ENCODE measurements at regions not wholly inside any gene's neighbourhood (a gene's known extent, or its start where the extent isn't known, plus 50 kb on each side); places are given as distances from the start of the nearest gene placed in this dataset.

GRCh38 chr19:32020538-32020937 is 324.9 kb upstream of the ZNF507 start:
- no peaks in the 10 kb centered on the region for H3F3A ChIP-seq (ENCODE audit: insufficient read depth, low read length)
- H2AFZ ChIP-seq (ENCODE audit: low read length): no peak overlapping the region
- no peaks in the 10 kb centered on the region for H3K36me3 ChIP-seq (replicated peaks; ENCODE audit: insufficient read depth, low read length)
- H3K4me3 ChIP-seq (ENCODE audit: low read length): no peak overlapping the region
- no peaks in the 10 kb centered on the region for H3K79me2 ChIP-seq (ENCODE audit: low read length)
- no peak overlapping the region for H3K4me2 ChIP-seq (ENCODE audit: low read depth, low read length)
- no peak overlapping the region for H3K9ac ChIP-seq (ENCODE audit: low read length)
- H3K27ac ChIP-seq (ENCODE audit: low read length): no peak overlapping the region
- DNase-seq: no peak
- H3K4me1 ChIP-seq (ENCODE audit: low read length): no peaks in the 10 kb centered on the region
- TF ChIP-seq, protein P1, sequence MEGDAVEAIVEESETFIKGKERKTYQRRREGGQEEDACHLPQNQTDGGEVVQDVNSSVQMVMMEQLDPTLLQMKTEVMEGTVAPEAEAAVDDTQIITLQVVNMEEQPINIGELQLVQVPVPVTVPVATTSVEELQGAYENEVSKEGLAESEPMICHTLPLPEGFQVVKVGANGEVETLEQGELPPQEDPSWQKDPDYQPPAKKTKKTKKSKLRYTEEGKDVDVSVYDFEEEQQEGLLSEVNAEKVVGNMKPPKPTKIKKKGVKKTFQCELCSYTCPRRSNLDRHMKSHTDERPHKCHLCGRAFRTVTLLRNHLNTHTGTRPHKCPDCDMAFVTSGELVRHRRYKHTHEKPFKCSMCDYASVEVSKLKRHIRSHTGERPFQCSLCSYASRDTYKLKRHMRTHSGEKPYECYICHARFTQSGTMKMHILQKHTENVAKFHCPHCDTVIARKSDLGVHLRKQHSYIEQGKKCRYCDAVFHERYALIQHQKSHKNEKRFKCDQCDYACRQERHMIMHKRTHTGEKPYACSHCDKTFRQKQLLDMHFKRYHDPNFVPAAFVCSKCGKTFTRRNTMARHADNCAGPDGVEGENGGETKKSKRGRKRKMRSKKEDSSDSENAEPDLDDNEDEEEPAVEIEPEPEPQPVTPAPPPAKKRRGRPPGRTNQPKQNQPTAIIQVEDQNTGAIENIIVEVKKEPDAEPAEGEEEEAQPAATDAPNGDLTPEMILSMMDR (IDR thresholded peaks at IDR 0.05; ENCODE audit: low read length): no peak
- TF ChIP-seq EZH2 (optimal IDR thresholded peaks at IDR 0.05; ENCODE audit: low read depth, low read length) (no peak), EZH2phosphoT487 (IDR thresholded peaks at IDR 0.05; ENCODE audit: low read length) (no peak)
- no peaks in the 10 kb centered on the region for H4K20me1 ChIP-seq (ENCODE audit: insufficient read depth, low read length)
- no peaks in the 10 kb centered on the region for H3K9me3 ChIP-seq (replicated peaks; ENCODE audit: insufficient read depth, low read length)
- peaks cover 31% of the 10 kb centered on the region for H3K27me3 ChIP-seq (replicated peaks; ENCODE audit: insufficient read depth, low read length)
- H3K9me2 ChIP-seq (replicated peaks; ENCODE audit: insufficient read depth, low read length): no peaks in the 10 kb centered on the region

- Histone ChIP-seq H3K9me3 (replicated peaks; ENCODE audit: insufficient read depth, low read length) (no peaks in the 10 kb centered on the region), H3K9me2 (replicated peaks; ENCODE audit: insufficient read depth, low read length) (no peaks in the 10 kb centered on the region), H3K27ac (ENCODE audit: low read length) (no peak overlapping the region), H3K4me2 (ENCODE audit: low read depth, low read length) (no peak overlapping the region), H3K27me3 (replicated peaks; ENCODE audit: insufficient read depth, low read length) (peaks cover 41% of the 10 kb centered on the region), H3K79me2 (ENCODE audit: low read length) (no peaks in the 10 kb centered on the region), H4K20me1 (ENCODE audit: insufficient read depth, low read length) (no peaks in the 10 kb centered on the region), H3F3A (ENCODE audit: insufficient read depth, low read length) (no peaks in the 10 kb centered on the region), H3K9ac (ENCODE audit: low read length) (no peak overlapping the region), H2AFZ (ENCODE audit: low read length) (no peak overlapping the region), H3K4me1 (ENCODE audit: low read length) (no peaks in the 10 kb centered on the region), H3K4me3 (ENCODE audit: low read length) (no peak overlapping the region), H3K36me3 (replicated peaks; ENCODE audit: insufficient read depth, low read length) (no peaks in the 10 kb centered on the region)
- no peak for DNase-seq
- TF ChIP-seq, protein P1 (IDR thresholded peaks at IDR 0.05; ENCODE audit: low read length): no peak
- TF ChIP-seq EZH2phosphoT487 (IDR thresholded peaks at IDR 0.05; ENCODE audit: low read length) (no peak), EZH2 (optimal IDR thresholded peaks at IDR 0.05; ENCODE audit: low read depth, low read length) (no peak)
These were observed 323.3 kb upstream of the ZNF507 start for GRCh38 chr19:32022044-32022640.

DNA sequence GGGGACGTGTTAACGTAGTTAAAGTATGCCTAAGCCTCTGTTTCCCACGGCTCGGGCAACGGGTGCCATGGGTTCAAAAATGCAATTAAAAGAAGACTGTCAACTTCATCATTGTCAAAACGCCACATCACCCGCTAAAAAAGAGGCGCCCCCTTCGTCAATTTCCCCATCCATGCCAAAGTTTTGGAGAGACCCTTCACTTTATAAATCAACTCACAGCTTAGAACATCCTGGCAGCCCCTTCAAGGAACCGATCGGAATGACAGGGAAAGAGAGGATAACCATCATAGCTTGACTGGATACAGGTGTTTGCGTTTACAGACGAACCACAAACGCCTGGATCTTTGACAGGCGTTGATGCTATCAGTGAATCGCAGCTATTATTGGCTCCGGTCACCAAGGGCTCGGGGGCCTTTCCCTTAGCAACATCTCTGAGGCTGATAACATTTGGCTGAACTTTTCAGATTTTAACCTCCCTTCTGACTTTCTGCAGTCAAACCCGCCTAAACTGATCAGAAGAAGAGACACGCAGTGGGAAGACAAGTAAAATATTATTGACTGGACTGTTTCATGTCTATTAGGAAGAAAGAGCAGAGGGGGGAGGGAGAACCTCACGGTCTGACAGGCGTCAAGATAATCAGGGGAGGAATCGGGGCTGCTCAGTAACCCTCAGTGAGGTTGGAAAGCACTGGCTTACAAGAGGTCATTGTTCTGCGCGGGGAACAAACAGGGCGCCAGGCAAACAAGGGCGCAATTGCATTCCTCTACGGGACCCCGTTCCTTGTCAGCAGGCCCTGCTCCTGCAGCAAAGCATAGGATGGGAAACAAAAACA is 322.5 kb upstream of the ZNF507 start:
- Histone ChIP-seq H3K9ac (ENCODE audit: low read length) (no peak overlapping the region), H3K4me2 (ENCODE audit: low read depth, low read length) (no peak overlapping the region), H3K9me2 (replicated peaks; ENCODE audit: insufficient read depth, low read length) (no peaks in the 10 kb centered on the region), H3K9me3 (replicated peaks; ENCODE audit: insufficient read depth, low read length) (no peaks in the 10 kb centered on the region), H3K27me3 (replicated peaks; ENCODE audit: insufficient read depth, low read length) (peaks cover 49% of the 10 kb centered on the region), H3K4me1 (ENCODE audit: low read length) (no peaks in the 10 kb centered on the region), H3K36me3 (replicated peaks; ENCODE audit: insufficient read depth, low read length) (no peaks in the 10 kb centered on the region), H3K27ac (ENCODE audit: low read length) (no peak overlapping the region), H3F3A (ENCODE audit: insufficient read depth, low read length) (no peaks in the 10 kb centered on the region), H3K4me3 (ENCODE audit: low read length) (no peak overlapping the region), H2AFZ (ENCODE audit: low read length) (no peak overlapping the region), H3K79me2 (ENCODE audit: low read length) (no peaks in the 10 kb centered on the region), H4K20me1 (ENCODE audit: insufficient read depth, low read length) (no peaks in the 10 kb centered on the region)
- no peak for TF ChIP-seq EZH2 (optimal IDR thresholded peaks at IDR 0.05; ENCODE audit: low read depth, low read length)
- TF ChIP-seq, protein P1 (IDR thresholded peaks at IDR 0.05; ENCODE audit: low read length): no peak
- no peak for TF ChIP-seq EZH2phosphoT487 (IDR thresholded peaks at IDR 0.05; ENCODE audit: low read length)
- DNase-seq: no peak

Data from MM.1S (cell line).